Stimulated activated CD4-positive, alpha-beta T cell treated with anti-CD3 and anti-CD28 coated beads, Interleukin-4, amount 100 ng/mL, for 1 hour (primary cell): ENCODE measurements at regions not wholly inside any gene's neighbourhood (a gene's known extent, or its start where the extent isn't known, plus 50 kb on each side); places are given as distances from the start of the nearest gene placed in this dataset.

ENCODE experiments used
- DNase-seq: peaks from one replicate; pipeline ENCODE4 v3.0.0-alpha.2; 2020

GRCh38 chr12:107326237-107326636 is 232.9 kb upstream of the CRY1 start:
- DNase-seq, result no peak

- no peak for DNase-seq
Measured at GRCh38 chr12:107327651-107328182, 234.4 kb upstream of the CRY1 start.

GRCh38 chr12:107328442-107329133 is 235.2 kb upstream of the CRY1 start:
- no peak for DNase-seq

DNA sequence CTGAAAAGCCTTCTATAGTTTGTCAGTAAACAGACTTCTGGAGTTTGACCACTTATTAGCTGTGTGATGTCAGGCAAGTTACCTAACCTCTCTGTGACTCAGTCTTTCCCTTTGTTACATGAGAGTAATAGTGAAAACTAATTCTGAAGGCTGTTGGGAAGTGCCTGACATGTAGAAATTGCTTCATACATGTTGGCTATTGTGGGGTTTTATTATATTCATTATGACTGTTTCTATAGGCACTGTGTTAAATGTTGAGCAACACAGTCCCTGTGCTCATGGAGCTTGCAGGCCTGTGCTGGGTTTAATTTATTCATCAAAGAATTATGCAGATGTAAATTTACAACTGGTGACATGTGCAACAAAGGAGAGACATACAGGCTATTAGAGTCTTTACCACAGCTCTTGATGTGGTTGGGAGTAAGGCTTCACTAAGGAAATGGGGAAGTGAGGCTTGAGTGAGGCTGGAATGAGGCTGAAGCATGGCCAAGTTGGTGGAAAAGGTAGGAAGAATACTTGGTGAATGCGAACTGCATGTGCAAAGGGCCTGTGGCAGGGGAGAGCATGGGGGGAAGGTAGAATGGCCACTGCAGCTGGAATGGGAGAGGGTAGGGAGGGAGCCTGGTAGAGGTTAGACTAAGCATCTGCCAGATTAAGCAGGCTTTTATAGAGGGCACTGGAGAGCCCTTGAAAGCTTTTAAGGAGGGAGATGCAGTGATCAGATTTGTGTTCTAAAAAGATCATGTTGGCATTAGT is 236.4 kb upstream of the CRY1 start:
- DNase-seq, result no peak

- DNase-seq, result no peak
Measured at GRCh38 chr12:107330831-107331431, 237.6 kb upstream of the CRY1 start.

GRCh38 chr12:107331471-107331870 is 238.1 kb upstream of the CRY1 start:
- DNase-seq, result no peak

- no peak for DNase-seq
Measured at GRCh38 chr12:107331912-107332311, 238.6 kb upstream of the CRY1 start.

- DNase-seq, result no peak
Measured at GRCh38 chr12:107332743-107333142, 239.4 kb upstream of the CRY1 start.

- no peak for DNase-seq
Measured at GRCh38 chr12:107335802-107336570, 242.6 kb upstream of the CRY1 start.

DNA sequence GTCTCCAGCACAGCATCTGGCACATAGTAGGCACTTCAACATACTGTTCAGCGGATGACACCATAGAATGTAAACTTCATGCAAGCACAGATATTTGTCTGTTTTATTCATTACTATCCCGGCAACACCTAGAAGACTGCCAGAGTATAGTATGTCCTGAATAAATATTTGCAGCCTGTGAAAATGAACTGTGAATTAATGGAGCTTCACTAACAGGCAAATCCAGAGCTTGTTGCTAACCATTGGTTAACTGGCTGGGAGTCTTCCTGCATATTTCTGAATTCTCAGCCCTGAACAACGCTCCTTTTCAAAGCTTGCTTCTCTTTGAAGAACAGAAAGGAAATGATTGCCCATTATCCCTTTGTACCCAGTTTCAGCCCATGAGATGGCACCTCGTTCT is 243.3 kb upstream of the CRY1 start:
- no peak for DNase-seq

- no peak for DNase-seq
Measured at GRCh38 chr12:107337346-107338095, 244.2 kb upstream of the CRY1 start.

DNA sequence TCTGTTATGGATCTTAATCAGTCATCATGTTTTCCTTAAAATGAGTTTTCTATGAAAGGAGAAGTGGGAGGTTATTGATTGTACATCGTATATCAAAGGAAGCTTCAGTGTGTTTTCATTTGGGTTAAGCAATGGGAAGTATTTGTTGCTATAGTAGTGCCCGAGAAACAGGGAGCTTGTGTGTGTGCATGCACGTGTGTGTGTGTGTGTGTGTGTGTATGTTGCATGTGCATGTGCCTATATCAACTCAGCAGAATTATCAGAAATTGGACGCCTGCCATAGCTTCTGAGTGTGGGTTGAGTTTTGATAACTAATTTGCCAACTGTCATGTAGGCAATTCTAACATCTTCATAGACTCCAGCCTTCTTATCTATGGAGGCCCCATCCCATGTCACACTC is 246.1 kb upstream of the CRY1 start:
- no peak for DNase-seq

- DNase-seq, result no peak
Measured at GRCh38 chr12:107339932-107340331, 246.6 kb upstream of the CRY1 start.

DNA sequence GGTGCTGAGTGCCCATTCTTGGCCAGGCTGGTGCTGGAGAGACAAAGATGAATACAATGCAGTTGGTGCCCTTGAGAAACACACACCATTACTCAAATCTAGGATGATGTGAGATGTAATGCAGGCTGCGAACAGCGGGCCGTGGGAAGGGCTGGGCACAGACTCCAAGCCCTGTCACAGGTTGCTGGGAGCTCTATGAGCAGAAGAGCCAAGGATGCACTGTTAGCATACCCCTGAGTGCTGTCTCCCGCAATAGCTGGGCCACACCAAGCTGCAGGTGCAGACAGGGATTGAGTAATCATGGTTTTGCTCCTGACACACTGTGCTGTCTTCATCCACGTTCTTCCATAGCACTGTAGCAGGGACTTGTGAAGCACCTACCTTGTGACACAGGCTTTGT is 247.5 kb upstream of the CRY1 start:
- DNase-seq, result no peak

- DNase-seq, result no peak
Measured at GRCh38 chr12:107344035-107344808, 250.9 kb upstream of the CRY1 start.

DNA sequence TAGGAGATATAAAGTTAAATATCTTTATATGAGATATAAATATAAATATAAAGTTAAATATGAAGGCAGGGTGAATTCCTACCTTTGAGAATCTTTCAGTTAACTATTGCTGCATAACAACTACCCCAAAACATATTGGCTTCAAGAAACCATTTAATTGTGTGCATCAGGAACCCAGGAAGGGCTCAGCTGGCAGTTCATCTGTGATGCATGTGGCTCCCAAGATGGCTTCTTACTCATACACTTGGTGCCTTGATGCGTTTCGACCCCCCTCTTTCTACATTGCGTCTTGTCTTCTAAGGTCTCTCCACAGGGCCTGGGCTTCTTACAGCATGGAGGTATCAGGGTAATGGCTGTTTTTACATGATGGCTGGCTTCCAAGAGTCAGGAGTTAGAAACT is 253.9 kb upstream of the CRY1 start:
- DNase-seq, result no peak

- DNase-seq, result no peak
Measured at GRCh38 chr12:107349008-107349747, 255.8 kb upstream of the CRY1 start.

DNA sequence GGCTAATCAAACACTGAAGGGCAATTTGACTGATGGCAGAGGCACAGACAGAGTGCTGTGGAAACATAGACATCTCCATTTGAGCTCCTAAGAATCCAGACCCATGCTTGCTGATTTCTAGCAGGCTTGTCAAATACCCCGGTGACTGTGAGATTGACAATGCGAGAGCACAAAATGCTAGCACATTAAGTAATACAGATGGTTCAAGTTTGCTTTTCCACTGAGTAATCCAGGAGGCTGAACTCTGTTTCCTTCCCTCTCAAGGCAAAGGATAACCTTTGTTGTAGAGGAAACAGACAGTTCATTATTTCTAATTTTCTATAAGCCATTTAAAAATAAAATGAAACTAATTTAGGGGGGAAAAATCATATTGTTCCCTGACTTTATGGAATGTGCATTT is 256.5 kb upstream of the CRY1 start:
- DNase-seq, result no peak

DNA sequence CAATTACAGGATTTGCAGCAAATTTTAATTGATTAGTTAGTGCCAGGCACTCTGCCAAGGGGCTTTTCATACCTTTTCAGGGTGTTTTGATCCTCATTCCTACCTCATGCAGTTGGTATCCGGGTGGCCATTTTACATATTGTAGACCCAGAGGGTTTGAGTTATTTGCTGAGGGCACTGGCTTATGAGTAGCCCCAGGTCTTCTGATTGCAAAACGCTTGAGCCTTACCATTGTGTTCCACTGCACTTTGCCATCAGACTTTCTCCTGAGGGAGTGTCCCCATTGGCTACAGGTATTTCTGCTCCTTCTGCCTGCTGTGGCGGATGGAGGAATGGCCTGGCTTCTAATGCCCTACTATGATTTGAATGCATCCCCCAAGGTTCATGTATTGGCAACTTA is 257.8 kb upstream of the CRY1 start:
- DNase-seq, result no peak

GRCh38 chr12:107351713-107352112 is 258.4 kb upstream of the CRY1 start:
- no peak for DNase-seq
